ENCODE measurements at regions not wholly inside any gene's neighbourhood (a gene's known extent, or its start where the extent isn't known, plus 50 kb on each side); places are given as distances from the start of the nearest gene placed in this dataset.

DNA sequence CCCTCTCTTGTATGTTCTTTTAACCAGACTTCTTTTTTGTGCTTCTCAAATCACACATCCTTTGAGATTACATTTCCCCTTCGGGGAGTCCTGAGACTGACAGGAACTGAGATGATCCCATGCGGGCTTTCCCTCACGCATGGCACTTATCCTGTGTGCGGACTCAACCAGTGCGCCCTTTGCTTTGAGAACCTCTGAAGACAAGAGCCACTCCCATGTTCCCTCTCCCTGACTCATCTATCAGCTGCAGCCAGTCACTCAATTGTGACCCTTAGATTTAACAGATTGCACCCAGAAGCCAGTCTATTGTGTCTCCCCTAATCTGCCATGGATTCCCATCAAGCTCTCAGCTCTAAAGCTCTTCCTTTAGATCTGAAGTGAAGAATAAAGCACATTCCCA lies 353.9 kb upstream of the MEOX2 start:
- no peak for TF ChIP-seq POLR2A (IDR thresholded peaks at IDR 0.05)
- TF ChIP-seq, protein P1, sequence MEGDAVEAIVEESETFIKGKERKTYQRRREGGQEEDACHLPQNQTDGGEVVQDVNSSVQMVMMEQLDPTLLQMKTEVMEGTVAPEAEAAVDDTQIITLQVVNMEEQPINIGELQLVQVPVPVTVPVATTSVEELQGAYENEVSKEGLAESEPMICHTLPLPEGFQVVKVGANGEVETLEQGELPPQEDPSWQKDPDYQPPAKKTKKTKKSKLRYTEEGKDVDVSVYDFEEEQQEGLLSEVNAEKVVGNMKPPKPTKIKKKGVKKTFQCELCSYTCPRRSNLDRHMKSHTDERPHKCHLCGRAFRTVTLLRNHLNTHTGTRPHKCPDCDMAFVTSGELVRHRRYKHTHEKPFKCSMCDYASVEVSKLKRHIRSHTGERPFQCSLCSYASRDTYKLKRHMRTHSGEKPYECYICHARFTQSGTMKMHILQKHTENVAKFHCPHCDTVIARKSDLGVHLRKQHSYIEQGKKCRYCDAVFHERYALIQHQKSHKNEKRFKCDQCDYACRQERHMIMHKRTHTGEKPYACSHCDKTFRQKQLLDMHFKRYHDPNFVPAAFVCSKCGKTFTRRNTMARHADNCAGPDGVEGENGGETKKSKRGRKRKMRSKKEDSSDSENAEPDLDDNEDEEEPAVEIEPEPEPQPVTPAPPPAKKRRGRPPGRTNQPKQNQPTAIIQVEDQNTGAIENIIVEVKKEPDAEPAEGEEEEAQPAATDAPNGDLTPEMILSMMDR (IDR thresholded peaks at IDR 0.05 in 4 of 5, conservative IDR thresholded peaks at IDR 0.05 in 1 of 5): no peak
